Gastroesophageal sphincter (tissue), 4 donors: ENCODE measurements at regions not wholly inside any gene's neighbourhood (a gene's known extent, or its start where the extent isn't known, plus 50 kb on each side); places are given as distances from the start of the nearest gene placed in this dataset.
"Not testable (repeated sequence)": the region's sequence is repeated elsewhere in the genome, so short reads cannot be mapped to it uniquely, and the experiment has no call there.

Experiments used
- ATAC-seq: fragments of 150-250 bp; one replicate; pipeline ENCODE4 v1.9.1; 2016; ENCODE audit warnings: mild to moderate bottlenecking, moderate library complexity
- H3K27ac ChIP-seq, 4 donors: fragments of 200-600 bp; sonication (generic) in 3 of 4; 1 replicate in 3 of 4; 2 replicates in 1 of 4; pipeline ENCODE4 v1.5.1; 2016 to 2019
- H3K27me3 ChIP-seq: fragments of 200-600 bp; sonication (generic); one replicate; pipeline ENCODE4 v1.5.1; 2019
- H3K36me3 ChIP-seq, 2 donors: fragments of 200-600 bp; sonication (generic); one replicate each; pipeline ENCODE4 v1.5.1; 2019; ENCODE audit warnings: control low read depth in 1 of 2
- H3K4me1 ChIP-seq, 3 donors: fragments of 200-600 bp; sonication (generic); 1 replicate in 2 of 3; 2 replicates in 1 of 3; pipeline ENCODE4 v1.5.1; 2016 to 2019; ENCODE audit warnings: control low read depth in 2 of 3
- H3K4me3 ChIP-seq, 2 donors: fragments of 200-600 bp; sonication (generic); one replicate each; pipeline ENCODE4 v1.5.1; 2019; ENCODE audit warnings: mild to moderate bottlenecking in 1 of 2, moderate library complexity in 1 of 2
- H3K9me3 ChIP-seq, 3 donors: fragments of 200-600 bp; sonication (generic); one replicate each; pipeline ENCODE4 v1.5.1; 2017 to 2019; ENCODE audit warnings: control low read depth in 2 of 3
- EP300 ChIP-seq: sonication (generic); formaldehyde crosslinking; IDR thresholded peaks from one replicate; pipeline ENCODE4 v1.6.1; 2017; ENCODE audit warnings: antibody characterized with exemption, mild to moderate bottlenecking
- POLR2A ChIP-seq, 2 donors: fragments of 450-650 bp; IDR thresholded peaks; one replicate each; pipeline ENCODE4 v1.6.1; 2017; ENCODE audit warnings: antibody characterized with exemption in 2 of 2, mild to moderate bottlenecking in 2 of 2, moderate library complexity in 1 of 2
- POLR2AphosphoS5 ChIP-seq: sonication (generic); formaldehyde crosslinking; IDR thresholded peaks from one replicate; pipeline ENCODE4 v1.6.1; 2017; ENCODE audit warnings: antibody characterized with exemption
- WGBS, 2 donors: methylation state at CpG; one replicate each; pipeline ENCODE4 v1.1.5; 2018; ENCODE audit warnings: low coverage in 1 of 2; 5-methylcytosine and 5-hydroxymethylcytosine counted together
- TF ChIP-seq, protein P1 (sequence below), 4 experiments: fragments of 200-600 bp in 2 of 4; fragments of 450-650 bp in 2 of 4; sonication (generic) in 1 of 4; IDR thresholded peaks; one replicate each; pipeline ENCODE4 v1.5.1; 2017 to 2019; ENCODE audit warnings: antibody characterized with exemption in 4 of 4, mild to moderate bottlenecking in 2 of 4, moderate library complexity in 2 of 4

DNA sequence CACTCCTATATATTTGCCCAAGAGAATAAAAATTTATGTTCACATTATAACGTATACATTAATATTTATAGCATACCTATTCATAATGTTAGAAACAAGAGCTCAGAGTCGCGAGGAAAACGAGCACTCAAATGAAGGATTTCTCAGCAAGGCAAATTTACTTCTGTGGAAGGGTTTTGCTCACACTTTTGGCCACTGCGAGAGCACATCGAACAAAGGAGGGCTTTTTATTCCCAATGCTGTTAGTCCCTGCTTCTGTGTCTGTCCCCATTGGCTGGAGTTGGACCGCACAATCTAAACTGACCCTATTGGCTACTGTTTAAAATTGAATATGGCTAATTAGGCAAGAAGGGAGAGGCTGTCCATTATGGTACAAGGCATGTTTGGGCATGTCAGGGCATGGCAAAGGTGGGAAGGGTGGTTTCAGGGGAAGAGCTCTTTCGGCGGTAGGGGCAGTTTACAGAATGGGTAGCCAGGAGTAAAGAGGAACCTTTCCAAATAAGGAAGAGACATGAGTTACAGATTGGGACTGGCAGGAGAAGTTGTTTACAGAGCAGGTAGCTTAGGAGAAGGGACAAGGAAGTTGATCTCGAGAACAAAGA, 702.9 kb downstream of the TRHDE start:
- ATAC-seq: no peak
- no peaks in the 10 kb centered on the region for H3K4me1 ChIP-seq
- H3K4me3 ChIP-seq: no peak overlapping the region
- H3K27me3 ChIP-seq: no peaks in the 10 kb centered on the region
- WGBS, 2 donors: 85% methylated on average over 7 to 10 of the region's 10 CpGs
- TF ChIP-seq EP300: no peak
- no peaks in the 10 kb centered on the region for H3K36me3 ChIP-seq
- H3K9me3 ChIP-seq: peaks cover 0 to 10% (median 0%) of the 10 kb centered on the region in 3 donors
- no peak overlapping the region for H3K27ac ChIP-seq

DNA sequence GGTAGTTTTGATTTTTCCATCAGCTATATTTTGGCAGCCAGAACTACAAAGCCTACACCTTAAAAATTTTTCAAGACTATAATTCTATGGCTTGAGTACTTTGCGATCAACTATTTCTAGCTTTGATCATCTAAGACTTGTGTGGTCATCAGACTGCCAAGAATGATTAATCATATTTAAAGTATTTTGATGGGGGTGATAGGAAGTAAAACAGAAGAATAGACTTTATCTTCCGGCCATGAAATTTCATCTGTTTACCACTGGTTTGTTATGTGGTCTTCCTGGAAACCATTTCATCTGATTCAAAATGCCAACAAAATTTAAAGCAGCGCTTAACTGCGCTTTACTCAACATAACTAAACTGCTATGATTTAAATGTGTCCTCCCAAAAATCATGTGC, 706.8 kb downstream of the TRHDE start:
- Histone ChIP-seq H3K4me3 (no peak overlapping the region), H3K9me3 (peaks cover 0 to 10% (median 0%) of the 10 kb centered on the region in 3 donors), H3K27ac (no peak overlapping the region), H3K36me3 (no peaks in the 10 kb centered on the region), H3K4me1 (no peaks in the 10 kb centered on the region), H3K27me3 (no peaks in the 10 kb centered on the region)
- no peak for ATAC-seq
- WGBS, 2 donors: 88 to 100% methylated on average over 4 of the region's 4 CpGs
- TF ChIP-seq POLR2A (IDR thresholded peaks at IDR 0.05) (no peak), POLR2AphosphoS5 (no peak), EP300 (no peak)
- TF ChIP-seq, protein P1, sequence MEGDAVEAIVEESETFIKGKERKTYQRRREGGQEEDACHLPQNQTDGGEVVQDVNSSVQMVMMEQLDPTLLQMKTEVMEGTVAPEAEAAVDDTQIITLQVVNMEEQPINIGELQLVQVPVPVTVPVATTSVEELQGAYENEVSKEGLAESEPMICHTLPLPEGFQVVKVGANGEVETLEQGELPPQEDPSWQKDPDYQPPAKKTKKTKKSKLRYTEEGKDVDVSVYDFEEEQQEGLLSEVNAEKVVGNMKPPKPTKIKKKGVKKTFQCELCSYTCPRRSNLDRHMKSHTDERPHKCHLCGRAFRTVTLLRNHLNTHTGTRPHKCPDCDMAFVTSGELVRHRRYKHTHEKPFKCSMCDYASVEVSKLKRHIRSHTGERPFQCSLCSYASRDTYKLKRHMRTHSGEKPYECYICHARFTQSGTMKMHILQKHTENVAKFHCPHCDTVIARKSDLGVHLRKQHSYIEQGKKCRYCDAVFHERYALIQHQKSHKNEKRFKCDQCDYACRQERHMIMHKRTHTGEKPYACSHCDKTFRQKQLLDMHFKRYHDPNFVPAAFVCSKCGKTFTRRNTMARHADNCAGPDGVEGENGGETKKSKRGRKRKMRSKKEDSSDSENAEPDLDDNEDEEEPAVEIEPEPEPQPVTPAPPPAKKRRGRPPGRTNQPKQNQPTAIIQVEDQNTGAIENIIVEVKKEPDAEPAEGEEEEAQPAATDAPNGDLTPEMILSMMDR (IDR thresholded peaks at IDR 0.05): no peak

DNA sequence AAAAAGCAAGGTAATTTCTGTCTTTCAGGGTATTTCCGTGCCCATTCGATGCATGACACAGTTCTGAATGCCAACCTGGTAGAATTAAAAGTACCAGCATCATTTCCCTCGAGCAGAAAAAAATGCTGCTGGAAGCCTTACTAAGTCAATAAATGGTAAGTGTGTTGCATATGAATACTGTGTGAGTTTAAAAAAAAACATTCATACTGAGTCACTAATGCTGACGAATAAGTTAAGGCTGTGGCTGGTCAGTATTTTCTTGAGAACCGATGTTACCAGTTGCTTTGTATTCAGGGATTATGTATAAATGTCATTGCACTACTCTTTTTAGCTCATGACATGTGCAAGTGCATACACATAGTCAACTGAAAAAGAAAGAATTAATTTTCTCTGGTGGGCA, 710.2 kb downstream of the TRHDE start:
- no peak for ATAC-seq
- H3K4me3 ChIP-seq: no peak overlapping the region
- TF ChIP-seq POLR2AphosphoS5 (no peak), EP300 (no peak), POLR2A (IDR thresholded peaks at IDR 0.05) (no peak)
- TF ChIP-seq, protein P1 (IDR thresholded peaks at IDR 0.05): no peak
- H3K36me3 ChIP-seq: no peaks in the 10 kb centered on the region
- H3K9me3 ChIP-seq: no peaks in the 10 kb centered on the region
- WGBS, 2 donors: 61 to 78% methylated on average over 5 of the region's 5 CpGs
- H3K27ac ChIP-seq: no peak overlapping the region
- H3K27me3 ChIP-seq: no peaks in the 10 kb centered on the region
- no peaks in the 10 kb centered on the region for H3K4me1 ChIP-seq

DNA sequence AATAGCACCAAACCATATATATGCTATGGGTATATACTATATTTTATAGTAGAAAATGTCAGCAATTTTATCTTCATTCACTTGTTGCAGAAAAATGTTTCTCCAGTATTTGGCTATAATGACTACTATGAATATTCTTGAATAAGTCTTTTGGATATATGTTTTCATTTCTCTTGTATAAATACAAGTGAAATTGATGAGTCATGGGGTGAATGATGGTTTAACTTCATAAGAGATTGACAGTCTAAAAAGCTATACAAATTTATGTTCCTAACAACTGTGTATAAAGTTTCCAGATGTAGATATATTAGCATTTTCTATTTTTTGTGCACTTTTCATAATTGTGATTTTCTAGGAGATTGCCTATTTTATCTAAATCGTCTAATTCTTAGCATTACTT, 714.8 kb downstream of the TRHDE start:
- ATAC-seq: no peak
- H3K36me3 ChIP-seq: no peaks in the 10 kb centered on the region

DNA sequence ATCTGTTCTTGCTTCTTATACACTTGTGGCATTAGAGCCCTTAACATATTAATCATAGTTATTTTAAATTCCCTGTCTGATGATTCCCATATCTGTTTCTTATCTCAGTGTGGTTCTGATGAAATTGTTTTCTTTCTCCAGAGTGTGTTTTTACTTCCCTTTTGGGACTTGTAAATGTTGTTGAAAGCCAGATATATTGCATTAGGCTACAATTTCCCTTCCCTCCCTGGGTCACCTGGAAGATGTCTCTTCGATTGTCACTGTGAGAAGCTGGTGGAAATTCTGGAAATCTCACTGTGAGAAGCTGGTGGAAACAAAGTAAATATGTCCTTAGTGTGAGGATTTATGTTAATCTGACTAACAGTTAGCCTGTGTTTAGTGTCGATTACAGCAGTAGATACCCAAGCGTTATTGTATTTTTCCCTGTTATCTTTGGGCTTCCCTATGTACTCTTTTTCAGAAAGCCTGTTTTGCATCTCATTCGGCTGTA, 717.3 kb downstream of the TRHDE start:
- Histone ChIP-seq H3K4me3 (no peak overlapping the region), H3K27me3 (no peaks in the 10 kb centered on the region), H3K9me3 (no peaks in the 10 kb centered on the region), H3K36me3 (no peaks in the 10 kb centered on the region), H3K4me1 (no peaks in the 10 kb centered on the region), H3K27ac (no peak overlapping the region)
- ATAC-seq: no peak
- 30 to 47% methylated on average over 4 of the region's 4 CpGs for WGBS, 2 donors
- TF ChIP-seq POLR2A (IDR thresholded peaks at IDR 0.05): no peak

More for the DNA sequence above, 714.8 kb downstream of the TRHDE start:
- Histone ChIP-seq H3K27me3 (no peaks in the 10 kb centered on the region), H3K9me3 (no peaks in the 10 kb centered on the region), H3K27ac (no peak overlapping the region), H3K4me1 (no peaks in the 10 kb centered on the region), H3K4me3 (no peak overlapping the region)
- WGBS, 2 donors: 57 to 75% methylated on average over 1 of the region's 1 CpG
- no peak for TF ChIP-seq POLR2A (IDR thresholded peaks at IDR 0.05)
- no peak for TF ChIP-seq POLR2AphosphoS5
- TF ChIP-seq, protein P1 (IDR thresholded peaks at IDR 0.05): no peak
- TF ChIP-seq EP300: no peak

DNA sequence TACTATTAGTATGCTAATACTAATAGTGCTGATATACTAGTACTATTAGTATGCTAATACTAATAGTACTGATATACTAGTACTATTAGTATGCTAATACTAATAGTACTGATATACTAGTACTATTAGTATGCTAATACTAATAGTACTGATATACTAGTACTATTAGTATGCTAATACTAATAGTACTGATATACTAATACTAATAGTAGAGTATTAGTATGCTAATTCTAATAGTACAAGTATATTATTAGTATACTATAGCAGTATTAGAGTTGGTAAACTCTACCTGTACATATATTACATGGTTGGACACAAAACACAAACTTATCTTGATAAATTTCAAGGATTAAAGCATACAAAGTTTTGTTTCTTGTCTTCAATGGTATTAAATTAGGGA, 722.9 kb downstream of the TRHDE start:
- not testable (repeated sequence) for H3K4me3 ChIP-seq, H3K36me3 ChIP-seq, H3K9me3 ChIP-seq, H3K27me3 ChIP-seq, H3K27ac ChIP-seq, ATAC-seq, H3K4me1 ChIP-seq
